ENCODE measurements at regions not wholly inside any gene's neighbourhood (a gene's known extent, or its start where the extent isn't known, plus 50 kb on each side); places are given as distances from the start of the nearest gene placed in this dataset.

- no peak for DNase-seq (ENCODE audit: low spot score)
- Mint-ChIP-seq H3K4me3 (no peak overlapping the region), H3K27me3 (ENCODE audit: low read depth) (no peaks in the 10 kb centered on the region), H3K27ac (no peak overlapping the region), H3K4me1 (ENCODE audit: low read depth) (no peaks in the 10 kb centered on the region), H3K36me3 (ENCODE audit: low read depth) (no peaks in the 10 kb centered on the region), H3K9me3 (peaks cover 6% of the 10 kb centered on the region)
Observed at GRCh38 chr16:59330019-59330670, 596.0 kb upstream of the GOT2 start.

GRCh38 chr16:59328961-59329360, 594.8 kb upstream of the GOT2 start:
- Mint-ChIP-seq H3K27me3 (ENCODE audit: low read depth) (no peaks in the 10 kb centered on the region), H3K36me3 (ENCODE audit: low read depth) (no peaks in the 10 kb centered on the region), H3K27ac (no peak overlapping the region), H3K4me1 (ENCODE audit: low read depth) (no peaks in the 10 kb centered on the region), H3K9me3 (peaks cover 6% of the 10 kb centered on the region), H3K4me3 (no peak overlapping the region)
- no peak for DNase-seq (ENCODE audit: low spot score)

DNA sequence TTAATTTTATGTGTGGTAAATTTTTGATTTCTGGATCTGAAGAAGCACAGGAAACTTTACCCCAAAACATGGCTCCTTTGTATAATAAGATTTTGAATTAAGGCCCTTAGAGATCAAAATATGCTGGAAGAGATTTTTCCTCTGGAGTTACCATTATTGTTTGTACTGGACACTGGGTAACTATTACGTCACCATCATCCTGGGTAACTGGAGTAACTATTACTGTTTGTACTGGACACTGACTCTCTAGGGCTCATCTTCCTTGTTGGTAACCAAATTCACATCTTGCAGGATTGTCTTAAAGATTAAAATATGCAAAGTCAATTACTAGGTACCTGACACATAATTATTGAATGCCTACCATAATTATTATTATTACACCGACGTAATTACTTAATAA, 593.8 kb upstream of the GOT2 start:
- Mint-ChIP-seq H3K36me3 (ENCODE audit: low read depth) (no peaks in the 10 kb centered on the region), H3K9me3 (peaks cover 6% of the 10 kb centered on the region), H3K27me3 (ENCODE audit: low read depth) (no peaks in the 10 kb centered on the region), H3K4me3 (no peak overlapping the region), H3K4me1 (ENCODE audit: low read depth) (no peaks in the 10 kb centered on the region), H3K27ac (no peak overlapping the region)
- no peak for DNase-seq (ENCODE audit: low spot score)

GRCh38 chr16:59326955-59327354, 592.8 kb upstream of the GOT2 start:
- H3K4me1 Mint-ChIP-seq (ENCODE audit: low read depth) = no peaks in the 10 kb centered on the region
- H3K36me3 Mint-ChIP-seq (ENCODE audit: low read depth) = no peaks in the 10 kb centered on the region
- H3K27me3 Mint-ChIP-seq (ENCODE audit: low read depth) = no peaks in the 10 kb centered on the region
- H3K9me3 Mint-ChIP-seq = peaks cover 6% of the 10 kb centered on the region
- no peak overlapping the region for H3K27ac Mint-ChIP-seq
- DNase-seq (ENCODE audit: low spot score) = no peak
- H3K4me3 Mint-ChIP-seq = no peak overlapping the region

DNA sequence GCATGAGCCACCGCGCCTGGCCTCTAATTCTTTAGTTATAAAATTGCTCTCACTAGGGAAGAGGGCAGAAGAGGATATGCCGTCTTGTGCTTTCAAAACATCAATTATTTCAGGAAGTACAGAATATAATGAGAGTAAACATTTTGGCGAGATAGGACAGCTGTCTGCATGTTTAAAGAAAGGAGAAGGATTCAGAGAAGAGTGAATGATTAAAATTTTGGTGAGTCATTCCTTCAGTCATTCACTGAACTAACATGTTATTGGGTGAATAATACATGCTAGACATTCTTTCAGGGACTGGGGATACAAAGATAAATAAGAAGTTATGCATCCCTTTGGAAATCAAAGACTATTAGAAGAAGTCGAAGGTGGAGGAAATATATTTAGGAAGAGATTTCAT, 590.3 kb upstream of the GOT2 start:
- Mint-ChIP-seq H3K27ac (no peak overlapping the region), H3K4me1 (ENCODE audit: low read depth) (no peaks in the 10 kb centered on the region), H3K4me3 (no peak overlapping the region), H3K36me3 (ENCODE audit: low read depth) (no peaks in the 10 kb centered on the region), H3K9me3 (no peaks in the 10 kb centered on the region), H3K27me3 (ENCODE audit: low read depth) (no peaks in the 10 kb centered on the region)
- DNase-seq (ENCODE audit: low spot score) = no peak

- no peak overlapping the region for H3K4me3 Mint-ChIP-seq
- DNase-seq (ENCODE audit: low spot score) = no peak
- no peaks in the 10 kb centered on the region for H3K27me3 Mint-ChIP-seq (ENCODE audit: low read depth)
Observed at GRCh38 chr16:59320657-59321056, 586.5 kb upstream of the GOT2 start.

DNA sequence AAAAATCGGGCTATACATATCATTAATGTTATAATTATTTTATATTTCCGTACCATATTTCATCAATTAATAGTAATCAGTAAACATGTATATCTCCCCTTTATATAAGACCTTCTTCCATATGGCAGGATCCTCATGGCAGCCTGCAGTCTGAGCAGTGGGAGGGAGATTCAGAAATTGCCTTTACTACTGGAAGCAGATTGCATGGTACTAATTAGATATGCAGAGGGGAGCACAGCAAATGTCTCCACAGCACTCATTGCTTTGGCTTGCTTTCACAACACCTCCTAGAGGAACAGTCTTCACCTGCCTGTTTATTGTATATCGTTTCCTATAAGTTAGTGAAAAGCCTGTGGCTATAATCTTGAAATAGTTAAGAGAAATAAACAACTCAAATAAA, 585.8 kb upstream of the GOT2 start:
- Mint-ChIP-seq H3K9me3 (no peaks in the 10 kb centered on the region), H3K27ac (no peak overlapping the region), H3K36me3 (ENCODE audit: low read depth) (no peaks in the 10 kb centered on the region), H3K4me1 (ENCODE audit: low read depth) (no peaks in the 10 kb centered on the region), H3K27me3 (ENCODE audit: low read depth) (no peaks in the 10 kb centered on the region), H3K4me3 (no peak overlapping the region)
- DNase-seq (ENCODE audit: low spot score) = no peak

More at GRCh38 chr16:59320657-59321056, 586.5 kb upstream of the GOT2 start:
- H3K9me3 Mint-ChIP-seq = no peaks in the 10 kb centered on the region
- H3K36me3 Mint-ChIP-seq (ENCODE audit: low read depth) = no peaks in the 10 kb centered on the region
- no peaks in the 10 kb centered on the region for H3K4me1 Mint-ChIP-seq (ENCODE audit: low read depth)
- H3K27ac Mint-ChIP-seq = no peak overlapping the region

- no peak overlapping the region for H3K27ac Mint-ChIP-seq
- no peaks in the 10 kb centered on the region for H3K9me3 Mint-ChIP-seq
- H3K4me1 Mint-ChIP-seq (ENCODE audit: low read depth) = no peaks in the 10 kb centered on the region
- no peaks in the 10 kb centered on the region for H3K36me3 Mint-ChIP-seq (ENCODE audit: low read depth)
- no peak overlapping the region for H3K4me3 Mint-ChIP-seq
- DNase-seq (ENCODE audit: low spot score) = no peak
- H3K27me3 Mint-ChIP-seq (ENCODE audit: low read depth) = no peaks in the 10 kb centered on the region
Observed at GRCh38 chr16:59305850-59306249, 571.7 kb upstream of the GOT2 start.

GRCh38 chr16:59296888-59297287, 562.8 kb upstream of the GOT2 start:
- Mint-ChIP-seq H3K27ac (no peak overlapping the region), H3K4me3 (no peak overlapping the region), H3K9me3 (peaks cover 4% of the 10 kb centered on the region), H3K36me3 (ENCODE audit: low read depth) (no peaks in the 10 kb centered on the region), H3K4me1 (ENCODE audit: low read depth) (no peaks in the 10 kb centered on the region), H3K27me3 (ENCODE audit: low read depth) (no peaks in the 10 kb centered on the region)
- no peak for DNase-seq (ENCODE audit: low spot score)

DNA sequence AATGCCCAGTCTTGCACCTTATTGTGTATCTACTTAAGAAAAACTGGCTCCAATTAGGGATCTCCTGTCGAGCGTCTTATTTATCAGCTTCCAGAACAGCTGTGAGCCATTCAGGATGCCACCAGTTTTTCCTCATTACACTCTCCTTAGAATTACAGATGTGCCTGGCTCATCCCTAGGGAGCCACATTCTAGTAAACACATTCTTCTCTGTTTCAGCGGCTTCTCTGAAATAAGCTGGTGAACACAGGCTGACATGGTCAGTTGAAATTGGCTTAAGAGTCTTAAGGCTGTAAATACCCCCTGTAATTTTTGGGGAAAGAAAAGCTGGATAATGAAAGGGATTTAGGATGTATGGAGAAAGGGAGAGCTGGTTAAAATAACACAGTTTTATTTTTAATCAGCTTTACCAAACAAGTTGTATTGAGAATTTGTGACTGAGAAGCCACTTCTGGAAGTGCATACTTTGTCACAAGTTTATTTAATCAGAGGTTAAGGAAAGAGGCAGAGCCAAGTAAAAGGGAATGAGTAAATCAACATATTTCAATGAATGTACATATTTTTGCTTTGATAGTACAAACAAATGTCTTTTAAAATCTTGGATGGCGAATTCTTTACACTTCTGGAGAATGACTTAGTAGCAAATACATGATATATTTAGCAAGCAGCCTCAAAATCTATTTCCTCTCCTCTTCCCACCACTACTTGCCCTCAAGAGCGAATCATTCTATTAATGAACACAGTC, 562.0 kb upstream of the GOT2 start:
- Mint-ChIP-seq H3K9me3 (peaks cover 4% of the 10 kb centered on the region), H3K36me3 (ENCODE audit: low read depth) (no peaks in the 10 kb centered on the region), H3K27me3 (ENCODE audit: low read depth) (no peaks in the 10 kb centered on the region), H3K4me1 (ENCODE audit: low read depth) (no peaks in the 10 kb centered on the region), H3K27ac (no peak overlapping the region), H3K4me3 (no peak overlapping the region)
- no peak for DNase-seq (ENCODE audit: low spot score)

DNA sequence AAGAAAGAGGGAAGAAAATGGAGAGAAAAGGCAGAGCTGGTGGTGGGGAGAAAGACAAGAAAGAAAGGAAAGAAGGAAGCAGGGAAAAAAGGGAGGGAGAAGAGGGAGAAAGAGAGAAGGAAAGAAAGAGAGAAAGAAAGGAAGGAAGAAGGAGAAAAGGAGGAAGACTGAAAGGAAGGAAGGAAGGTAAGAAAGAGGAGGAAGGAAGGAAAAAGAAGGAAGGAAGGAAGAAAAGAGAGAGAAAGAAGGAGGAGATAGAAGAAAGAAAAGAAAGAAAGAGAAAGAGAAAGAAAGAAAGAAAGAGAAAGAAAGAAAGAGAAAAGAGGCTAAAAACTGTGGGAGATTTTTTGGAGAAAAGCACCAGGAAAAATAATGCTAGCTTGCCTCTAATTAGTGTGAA, 561.4 kb upstream of the GOT2 start:
- Mint-ChIP-seq H3K27me3 (ENCODE audit: low read depth) (no peaks in the 10 kb centered on the region), H3K4me1 (ENCODE audit: low read depth) (no peaks in the 10 kb centered on the region), H3K36me3 (ENCODE audit: low read depth) (no peaks in the 10 kb centered on the region), H3K4me3 (no peak overlapping the region), H3K9me3 (peaks cover 4% of the 10 kb centered on the region), H3K27ac (no peak overlapping the region)
- no peak for DNase-seq (ENCODE audit: low spot score)

- Mint-ChIP-seq H3K27ac (no peak overlapping the region), H3K36me3 (ENCODE audit: low read depth) (no peaks in the 10 kb centered on the region), H3K9me3 (peaks cover 11% of the 10 kb centered on the region), H3K4me1 (ENCODE audit: low read depth) (no peaks in the 10 kb centered on the region), H3K4me3 (no peak overlapping the region), H3K27me3 (ENCODE audit: low read depth) (no peaks in the 10 kb centered on the region)
- no peak for DNase-seq (ENCODE audit: low spot score)
Observed at GRCh38 chr16:59290718-59291117, 556.6 kb upstream of the GOT2 start.

DNA sequence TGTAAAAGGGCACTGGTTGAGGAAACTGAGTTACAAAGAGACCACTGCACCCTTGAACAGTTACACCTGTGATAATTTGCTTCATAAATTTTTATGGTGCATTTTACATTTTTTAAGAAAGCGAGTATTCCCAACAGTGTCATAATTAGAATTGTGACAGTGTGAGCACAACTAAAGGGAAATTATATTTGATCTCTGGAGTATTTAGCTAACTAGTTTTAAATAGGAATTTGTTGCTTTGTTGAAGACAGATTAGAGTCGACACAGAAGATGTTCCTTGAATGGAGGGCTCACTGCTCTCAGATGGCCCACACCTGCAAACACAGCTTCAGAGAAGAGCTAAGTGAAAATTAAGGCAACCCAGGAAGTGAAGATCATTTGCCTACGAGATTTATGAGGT, 555.0 kb upstream of the GOT2 start:
- H3K36me3 Mint-ChIP-seq (ENCODE audit: low read depth) = no peaks in the 10 kb centered on the region
- no peaks in the 10 kb centered on the region for H3K27me3 Mint-ChIP-seq (ENCODE audit: low read depth)
- H3K27ac Mint-ChIP-seq = no peak overlapping the region
- no peaks in the 10 kb centered on the region for H3K4me1 Mint-ChIP-seq (ENCODE audit: low read depth)
- H3K9me3 Mint-ChIP-seq = peaks cover 23% of the 10 kb centered on the region
- no peak overlapping the region for H3K4me3 Mint-ChIP-seq
- DNase-seq (ENCODE audit: low spot score) = no peak

GRCh38 chr16:59274141-59274540, 540.0 kb upstream of the GOT2 start:
- no peaks in the 10 kb centered on the region for H3K27me3 Mint-ChIP-seq (ENCODE audit: low read depth)
- H3K4me1 Mint-ChIP-seq (ENCODE audit: low read depth) = no peaks in the 10 kb centered on the region
- no peaks in the 10 kb centered on the region for H3K36me3 Mint-ChIP-seq (ENCODE audit: low read depth)
- H3K9me3 Mint-ChIP-seq = no peaks in the 10 kb centered on the region
- no peak overlapping the region for H3K27ac Mint-ChIP-seq
- no peak for DNase-seq (ENCODE audit: low spot score)
- no peak overlapping the region for H3K4me3 Mint-ChIP-seq

DNA sequence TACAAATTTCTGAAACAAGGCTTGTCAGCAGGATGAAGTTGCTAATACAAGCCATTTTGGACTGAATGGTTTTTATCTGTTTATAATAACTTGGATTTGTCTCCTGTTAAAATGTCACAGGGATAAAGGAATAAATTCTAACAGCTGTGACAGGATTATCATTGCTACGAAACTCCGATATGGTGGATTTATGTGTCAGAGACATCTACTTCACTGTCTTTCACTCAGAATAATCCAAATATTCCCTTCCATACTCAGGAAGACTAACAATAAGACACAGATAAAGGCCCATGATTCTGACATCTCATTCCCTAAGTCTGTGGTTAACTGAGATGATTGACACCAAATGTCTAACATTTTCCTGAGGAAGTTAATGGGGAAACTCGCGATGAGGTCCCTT, 529.8 kb upstream of the GOT2 start:
- no peak overlapping the region for H3K27ac Mint-ChIP-seq
- H3K27me3 Mint-ChIP-seq (ENCODE audit: low read depth) = no peaks in the 10 kb centered on the region
- H3K36me3 Mint-ChIP-seq (ENCODE audit: low read depth) = no peaks in the 10 kb centered on the region
- DNase-seq (ENCODE audit: low spot score) = no peak
- peaks cover 14% of the 10 kb centered on the region for H3K4me1 Mint-ChIP-seq (ENCODE audit: low read depth)
- H3K9me3 Mint-ChIP-seq = no peaks in the 10 kb centered on the region
- H3K4me3 Mint-ChIP-seq = no peak overlapping the region
